CD4-positive, alpha-beta T cell treated with Interleukin-21 for 1 hour (primary cell): ENCODE measurements at regions not wholly inside any gene's neighbourhood (a gene's known extent, or its start where the extent isn't known, plus 50 kb on each side); places are given as distances from the start of the nearest gene placed in this dataset.
A peak's percentile ranks its signal among the peaks of the same experiment; 100 is the strongest.

Experiments used
- DNase-seq: peaks from one replicate; pipeline ENCODE4 v3.0.0-alpha.2; 2020

DNA sequence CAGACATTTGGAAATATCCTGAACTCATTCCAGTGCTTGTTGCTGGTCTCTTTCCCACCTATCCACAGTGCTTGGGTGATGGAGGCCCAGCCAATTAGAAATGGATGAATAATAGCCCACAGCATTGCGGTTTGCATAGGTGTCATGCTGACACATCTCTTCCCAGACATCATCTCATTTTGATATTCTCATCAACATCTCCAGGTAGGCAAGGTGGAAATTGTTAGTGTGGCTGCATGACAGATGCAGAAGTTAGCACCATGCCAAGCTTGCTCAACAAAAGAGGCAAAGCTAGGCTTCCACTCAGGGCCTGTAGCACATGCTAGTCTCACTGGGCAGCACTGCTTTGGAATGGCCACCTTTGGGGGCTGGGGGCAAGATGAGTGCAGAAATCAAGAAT, 1118.9 kb downstream of the VRK1 start:
- DNase-seq, result no peak

DNA sequence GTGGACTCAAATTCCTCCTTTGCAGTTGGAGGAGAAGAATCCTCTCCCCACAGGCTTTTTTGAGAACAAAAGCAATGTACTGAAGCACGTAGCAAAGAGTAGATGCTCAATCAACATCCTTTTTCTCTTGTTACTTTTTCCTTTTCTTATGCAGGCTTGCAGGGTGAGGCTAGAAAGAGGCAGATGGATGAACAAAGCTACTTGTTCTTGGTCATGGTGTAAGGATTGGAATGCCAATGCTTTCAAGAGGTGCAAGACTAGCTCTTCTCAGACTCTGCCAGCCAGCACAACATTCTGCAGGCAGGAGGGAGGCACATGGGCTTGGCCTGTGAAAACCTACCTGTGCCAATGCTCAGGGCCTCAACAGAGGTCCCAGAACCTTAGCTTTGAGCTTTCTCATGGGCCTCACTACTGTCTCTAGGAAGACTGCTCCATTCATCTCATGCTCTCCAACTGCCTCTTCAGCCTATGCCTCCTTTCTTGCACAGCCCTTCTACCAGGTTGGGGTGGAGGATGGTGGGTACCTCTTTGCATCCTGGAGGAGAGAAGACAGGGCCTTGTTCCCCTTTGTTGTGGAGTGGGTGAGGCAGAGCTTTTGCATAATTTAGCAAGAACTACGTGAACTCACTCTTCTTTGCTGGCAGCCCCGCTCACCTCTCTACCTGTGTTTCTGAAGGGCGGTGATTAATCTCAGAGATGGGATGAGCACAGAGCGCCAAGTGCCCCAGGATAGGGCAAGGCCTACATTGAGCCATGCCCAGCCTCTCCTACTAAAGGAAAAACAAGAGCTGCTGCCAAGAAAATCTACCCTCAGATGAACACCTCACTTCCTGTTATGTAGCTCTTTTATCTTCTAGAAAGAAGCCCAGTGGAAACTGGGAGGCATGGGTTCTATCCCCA, 1119.7 kb downstream of the VRK1 start:
- DNase-seq, result no peak

DNA sequence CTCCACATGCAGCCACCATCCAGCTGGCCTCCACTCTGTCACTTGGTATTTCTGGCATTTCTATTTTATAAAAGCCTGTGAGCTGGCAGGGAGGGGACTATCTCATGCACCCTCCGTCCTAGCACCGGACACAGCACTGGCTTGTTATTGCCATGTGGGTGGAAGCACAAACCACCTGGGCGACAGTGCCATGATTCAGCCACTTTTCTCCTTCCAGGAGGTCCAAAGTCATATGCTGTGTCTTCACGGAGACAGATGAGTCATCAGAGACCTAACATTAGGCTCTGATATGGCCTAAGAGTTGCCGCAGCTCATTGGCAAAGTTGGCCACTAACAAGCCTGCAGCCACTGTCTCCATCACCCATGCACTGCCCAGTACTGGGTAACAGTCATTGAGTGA, 1123.0 kb downstream of the VRK1 start:
- DNase-seq, result no peak

DNA sequence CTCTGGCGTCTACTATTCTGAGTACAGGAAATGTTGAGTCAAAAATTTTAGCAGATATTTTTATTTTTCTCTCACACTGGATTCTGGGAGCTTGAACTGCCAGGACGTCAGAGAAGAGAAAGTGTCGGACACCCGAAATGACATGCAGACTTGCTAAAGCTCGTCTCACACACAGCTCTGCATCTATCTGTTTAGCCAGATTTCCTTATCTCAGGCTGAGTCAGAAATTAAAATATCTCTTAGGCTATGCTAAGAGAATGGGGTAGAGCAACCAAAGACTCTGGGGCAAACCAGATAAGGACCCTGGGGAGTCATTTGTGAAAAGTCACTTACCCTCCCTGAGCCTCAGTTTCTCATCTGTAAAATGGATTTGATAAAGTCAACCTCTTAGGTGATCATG, 1124.1 kb downstream of the VRK1 start:
- DNase-seq, result no peak

DNA sequence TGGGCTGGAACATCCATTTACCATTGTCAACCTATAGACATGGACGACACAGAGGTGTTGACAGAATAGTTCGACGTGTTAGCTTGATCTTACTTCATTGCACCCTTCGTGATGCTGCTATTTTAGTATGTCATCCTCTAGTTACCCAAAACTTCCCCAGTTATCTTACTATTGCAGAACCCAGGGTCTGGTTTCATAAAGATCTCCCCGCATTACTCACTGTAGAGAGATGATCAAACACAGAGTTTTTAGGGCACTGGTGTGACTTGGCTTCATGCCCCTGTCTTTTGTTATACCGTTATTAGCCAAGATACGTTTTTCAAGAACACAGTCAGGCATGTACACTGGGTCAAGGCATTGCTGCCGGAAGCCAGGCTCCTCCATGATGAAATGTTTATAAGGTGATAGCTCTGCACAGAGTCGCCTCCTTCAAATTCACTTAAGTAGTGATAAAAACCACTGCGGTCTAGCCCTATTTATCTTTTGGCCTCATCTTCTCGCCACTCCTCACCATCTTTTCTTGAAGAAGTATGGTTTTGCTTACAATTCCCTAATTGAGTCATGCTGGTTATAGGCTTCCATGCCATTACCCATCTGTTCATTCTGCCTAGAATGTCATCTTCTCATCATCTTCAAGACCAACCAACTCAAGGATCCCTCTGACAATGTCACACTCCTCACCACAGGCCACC, 1127.9 kb downstream of the VRK1 start:
- peak; percentile 3 for DNase-seq

DNA sequence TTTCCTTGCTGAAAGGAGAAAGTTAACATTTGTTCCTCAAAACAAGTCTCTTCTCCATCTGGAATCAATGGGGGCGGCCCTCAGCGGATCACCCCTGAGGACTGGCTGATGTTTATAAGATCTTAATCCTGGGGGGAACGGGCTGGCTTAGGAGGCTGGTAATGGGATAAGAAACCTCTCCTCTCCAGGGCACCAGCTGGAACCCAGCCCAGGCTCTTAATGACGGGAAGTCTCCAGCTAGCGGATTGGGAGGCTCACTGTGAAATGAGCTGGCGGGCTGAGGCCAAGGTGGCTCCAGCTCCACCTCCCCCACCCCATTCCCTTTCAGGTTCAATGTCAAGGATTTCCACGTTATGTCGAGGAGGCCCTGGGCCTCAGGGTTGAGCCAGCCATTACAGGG, 1133.0 kb downstream of the VRK1 start:
- DNase-seq, result no peak

DNA sequence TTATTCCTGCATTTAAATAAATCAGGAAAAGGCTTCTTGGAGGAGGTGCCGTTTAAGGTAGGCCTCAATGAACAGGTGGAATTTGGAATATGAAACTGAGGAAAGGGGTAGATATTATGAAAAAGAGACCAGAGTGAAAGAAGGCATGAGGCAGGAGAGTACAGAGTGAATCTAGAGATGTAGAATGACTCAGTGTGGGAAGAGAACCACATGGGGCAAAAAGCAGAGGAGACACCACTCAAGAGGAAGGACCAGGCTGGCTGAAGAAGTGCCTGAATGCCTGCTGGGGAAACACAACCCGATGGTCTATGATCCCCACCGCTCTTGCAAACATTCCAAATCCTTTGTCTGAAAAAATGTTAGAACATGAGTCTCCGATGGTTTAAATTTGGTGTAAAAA, 1134.1 kb downstream of the VRK1 start:
- DNase-seq, result no peak

DNA sequence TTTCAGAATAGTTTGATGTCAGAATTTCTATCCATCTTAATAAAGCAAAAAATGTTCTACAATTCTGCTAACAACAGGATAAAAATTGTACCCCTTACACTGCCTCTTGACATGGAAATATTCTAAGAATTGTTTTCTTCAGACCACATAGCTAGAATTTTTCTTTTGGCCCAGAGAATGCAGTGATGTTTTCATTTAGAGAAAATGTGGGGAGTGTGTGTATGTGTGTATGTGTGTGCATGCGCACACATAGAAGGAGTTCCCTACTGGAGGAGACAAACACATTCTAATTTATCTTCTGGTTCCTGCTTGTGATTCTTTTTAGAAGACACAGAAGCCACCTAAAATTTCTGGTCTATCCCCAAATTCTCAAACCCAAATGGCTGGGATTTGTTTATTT, 1145.7 kb downstream of the VRK1 start:
- no peak for DNase-seq

DNA sequence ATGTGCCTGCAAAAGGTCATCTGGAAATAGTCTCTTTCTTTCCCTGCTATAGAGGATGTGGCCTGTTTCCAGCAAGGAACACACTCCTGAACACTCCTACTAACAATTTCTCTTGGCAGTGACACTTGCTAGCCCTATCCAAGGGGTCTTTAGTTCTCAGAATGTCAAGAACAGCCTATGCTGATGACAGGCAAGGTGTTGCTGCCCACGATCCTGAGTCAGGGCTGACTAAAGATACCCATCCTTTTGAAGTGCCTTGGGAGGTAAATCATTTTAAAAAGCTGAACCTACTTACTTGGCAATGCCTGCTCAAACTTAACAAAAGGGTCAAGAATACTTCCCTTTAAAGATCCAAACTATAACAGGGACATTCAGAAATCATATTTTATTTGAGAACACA, 1146.4 kb downstream of the VRK1 start:
- DNase-seq, result no peak

DNA sequence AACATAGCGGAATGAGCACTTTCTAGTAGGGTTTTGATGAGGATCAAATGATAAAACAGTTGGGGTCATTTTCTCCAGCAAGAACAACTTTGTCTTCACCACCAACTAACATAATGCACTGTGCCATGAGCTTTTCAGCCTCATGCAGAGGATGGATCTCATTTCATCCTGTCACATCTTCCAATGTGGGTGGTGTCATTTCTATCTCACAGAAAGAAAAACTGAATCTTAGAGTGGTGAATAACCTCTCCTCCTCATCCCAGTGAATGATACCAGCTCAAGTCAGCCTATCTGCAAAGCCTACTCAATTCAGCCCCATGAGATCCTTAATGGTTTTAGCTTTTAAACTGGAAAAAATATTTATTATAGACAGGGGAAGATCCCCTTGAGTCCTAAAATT, 1147.2 kb downstream of the VRK1 start:
- DNase-seq, result no peak

DNA sequence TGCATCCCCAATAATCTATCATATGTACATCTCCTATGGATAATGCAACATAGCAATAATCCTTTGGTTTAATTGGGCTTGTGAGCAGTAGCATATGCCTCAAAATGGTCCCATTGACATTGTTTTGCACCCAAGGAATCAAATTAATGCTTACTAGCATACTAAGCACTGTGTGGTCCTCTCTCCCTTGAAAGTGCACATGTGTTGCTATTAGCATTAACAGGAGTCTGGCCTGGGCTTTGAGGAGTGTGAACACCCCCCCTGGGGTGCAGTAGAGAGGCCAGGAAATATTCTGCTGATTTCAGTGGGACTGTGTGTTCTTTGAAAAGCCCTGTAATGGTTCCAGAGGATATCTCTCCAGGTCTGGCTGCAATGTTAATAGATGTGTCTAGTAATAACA, 1148.4 kb downstream of the VRK1 start:
- DNase-seq, result no peak

DNA sequence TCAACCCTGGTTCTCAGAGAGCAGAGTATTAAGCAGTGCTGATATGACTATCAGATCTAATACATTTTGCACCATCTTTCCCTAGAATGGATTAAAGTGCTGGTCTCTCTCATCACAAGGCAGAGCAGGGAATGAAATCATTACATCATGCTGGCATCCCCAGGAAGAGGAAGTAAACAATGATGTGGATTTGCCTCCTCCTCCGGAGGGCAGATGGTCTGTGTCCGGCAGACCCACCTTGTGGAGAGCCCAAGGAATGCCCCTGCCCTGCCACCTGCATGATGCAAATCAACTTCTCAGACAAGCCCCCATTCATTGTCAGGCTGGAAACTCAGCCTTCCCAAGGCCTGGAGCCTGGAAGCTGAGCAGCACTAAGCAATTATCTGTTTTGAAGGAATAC, 1149.1 kb downstream of the VRK1 start:
- no peak for DNase-seq

DNA sequence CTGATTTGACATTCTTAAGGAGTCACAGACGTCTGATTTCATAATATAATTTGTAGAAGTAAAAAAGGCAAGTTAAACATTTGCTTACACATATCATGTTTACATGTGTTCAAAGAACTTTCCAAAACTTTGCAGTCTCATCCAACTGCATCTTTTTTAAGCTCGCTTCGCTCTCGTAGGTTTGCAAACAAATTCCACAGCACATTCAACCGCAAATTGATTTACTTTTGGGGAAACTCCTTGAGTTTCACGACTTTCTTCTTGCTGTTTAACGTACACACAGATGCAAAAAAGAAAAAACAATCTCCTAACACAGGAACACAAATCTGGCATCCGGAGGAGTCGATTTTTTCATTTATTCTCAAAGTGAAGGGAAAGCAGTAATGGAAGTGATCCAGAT, 1149.5 kb downstream of the VRK1 start:
- no peak for DNase-seq

DNA sequence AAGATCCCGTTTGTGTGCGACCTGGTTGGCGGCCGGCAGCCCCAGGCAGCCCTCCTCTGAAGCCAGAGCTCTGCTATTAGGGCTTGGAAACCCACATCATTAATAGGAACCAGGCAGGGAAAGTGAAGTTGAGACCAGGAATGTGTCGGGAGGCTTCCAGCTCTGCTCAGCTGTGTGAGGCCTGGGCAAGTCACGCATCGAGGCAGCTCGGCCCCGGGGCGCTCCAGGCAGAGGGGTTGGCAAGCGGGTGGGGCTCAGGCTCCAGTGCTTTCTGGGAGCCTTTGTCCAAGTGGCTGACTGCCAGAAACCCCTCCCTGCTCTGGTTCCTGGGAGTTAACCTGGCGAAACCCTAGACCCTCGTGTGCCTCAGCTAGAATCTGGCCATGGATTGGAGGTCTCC, 1151.7 kb downstream of the VRK1 start:
- no peak for DNase-seq

DNA sequence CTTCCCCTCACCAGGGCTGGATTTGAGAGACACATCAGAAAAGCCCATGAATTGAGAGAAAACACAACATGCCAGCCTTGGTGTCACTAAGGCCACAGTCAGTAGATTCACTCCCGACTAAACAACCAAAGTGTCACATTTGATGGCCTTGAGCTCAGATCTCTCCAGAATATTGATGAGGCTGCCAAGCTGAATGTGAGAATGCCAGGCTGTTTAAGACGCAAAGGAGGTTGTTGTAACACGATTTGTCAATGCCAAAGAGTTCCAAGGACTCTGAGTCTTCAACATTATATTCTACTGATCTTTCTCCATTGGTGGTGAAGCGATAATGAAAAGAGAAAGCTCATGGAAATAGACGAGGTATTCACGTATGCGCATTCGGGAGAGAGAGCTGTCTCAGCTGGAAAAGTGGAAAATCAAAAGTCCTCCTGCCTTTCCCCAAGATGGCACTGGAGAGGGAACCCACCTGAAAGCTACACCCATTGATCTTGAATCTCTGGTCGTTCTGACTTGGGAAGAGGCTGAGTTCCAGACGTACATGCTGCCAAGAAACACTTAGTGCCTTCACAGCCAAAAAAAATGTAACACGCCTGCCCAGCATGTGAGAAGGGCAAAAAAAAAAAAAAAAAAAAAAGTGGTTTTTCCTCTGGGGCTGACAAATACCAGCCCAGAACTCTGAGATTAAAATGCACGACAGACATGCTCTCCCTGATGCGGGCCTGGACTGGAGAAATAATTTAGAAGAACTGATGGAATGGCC, 1159.6 kb downstream of the VRK1 start:
- no peak for DNase-seq

DNA sequence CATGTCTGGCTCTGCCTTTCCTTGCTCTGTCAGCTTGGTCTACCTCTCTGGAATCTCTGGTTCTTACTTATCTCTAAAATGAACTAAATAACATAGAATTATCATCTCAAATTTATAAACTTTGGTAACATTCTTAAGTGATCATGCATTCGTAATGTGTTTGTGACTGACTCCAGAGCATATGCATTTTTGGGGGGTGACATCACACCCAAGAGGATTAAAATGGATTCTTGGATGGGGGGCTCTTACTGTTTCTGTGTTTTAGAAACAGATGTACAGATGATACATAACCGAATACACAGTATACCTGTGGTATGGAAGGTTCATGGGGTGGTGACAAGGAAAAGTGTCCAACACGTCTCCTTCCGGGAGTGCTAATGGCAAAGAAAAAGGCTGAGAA, 1162.1 kb downstream of the VRK1 start:
- DNase-seq, result no peak

DNA sequence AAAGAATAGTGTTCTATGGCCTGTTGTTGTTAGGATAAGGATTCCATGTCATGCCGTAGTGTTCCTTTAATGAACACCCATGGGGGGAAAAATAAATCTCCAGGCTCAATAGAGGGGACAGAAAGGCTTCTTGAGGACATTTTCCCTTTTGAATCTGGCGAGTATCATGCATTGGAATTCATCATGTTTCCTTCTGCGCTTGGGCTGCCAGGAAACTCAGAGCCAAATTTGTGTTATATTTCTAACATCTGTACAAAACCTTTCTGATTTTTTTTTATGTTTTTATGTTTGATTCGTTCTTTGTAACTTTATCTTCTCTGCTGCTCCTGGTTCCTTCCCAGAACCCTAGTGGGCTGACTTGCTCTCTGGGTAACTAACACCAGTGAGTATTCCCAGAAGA, 1163.3 kb downstream of the VRK1 start:
- DNase-seq, result no peak

DNA sequence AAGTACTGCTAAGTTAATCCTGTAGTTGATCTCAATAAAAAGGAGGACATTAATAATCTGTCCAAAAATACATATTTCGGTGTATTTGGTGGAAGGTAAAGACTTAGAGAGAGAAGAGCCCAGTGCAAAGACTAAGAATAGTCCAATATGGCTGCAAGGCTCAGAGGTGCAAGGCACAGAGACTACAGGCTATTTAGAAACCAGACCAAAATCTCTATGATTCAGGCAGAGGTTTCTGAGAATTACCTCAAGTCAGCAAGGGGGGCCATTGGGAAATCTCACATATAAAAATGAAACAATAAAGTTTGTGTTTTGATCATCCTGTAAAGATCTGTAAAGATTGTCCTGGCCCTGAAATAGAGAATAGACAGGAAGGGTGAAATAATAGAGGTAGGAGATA, 1173.0 kb downstream of the VRK1 start:
- no peak for DNase-seq

DNA sequence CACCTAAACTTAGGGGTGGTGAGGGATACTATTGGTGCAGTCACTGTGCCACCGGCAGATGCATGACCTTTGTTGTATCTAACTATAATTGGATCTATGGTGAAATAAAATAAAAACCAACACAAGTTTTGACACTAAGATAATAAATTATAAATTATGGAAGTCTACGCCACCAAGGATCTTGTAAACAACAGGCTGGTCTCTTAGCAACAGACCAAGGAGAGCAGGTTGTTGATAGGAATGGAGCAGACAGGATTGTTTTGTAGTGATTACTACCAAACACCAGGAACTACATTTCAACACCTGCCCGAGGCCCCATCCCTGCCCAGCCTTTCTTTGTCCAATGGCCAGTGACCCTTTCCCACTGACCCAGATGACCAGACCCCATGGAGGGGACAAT, 1178.0 kb downstream of the VRK1 start:
- no peak for DNase-seq

DNA sequence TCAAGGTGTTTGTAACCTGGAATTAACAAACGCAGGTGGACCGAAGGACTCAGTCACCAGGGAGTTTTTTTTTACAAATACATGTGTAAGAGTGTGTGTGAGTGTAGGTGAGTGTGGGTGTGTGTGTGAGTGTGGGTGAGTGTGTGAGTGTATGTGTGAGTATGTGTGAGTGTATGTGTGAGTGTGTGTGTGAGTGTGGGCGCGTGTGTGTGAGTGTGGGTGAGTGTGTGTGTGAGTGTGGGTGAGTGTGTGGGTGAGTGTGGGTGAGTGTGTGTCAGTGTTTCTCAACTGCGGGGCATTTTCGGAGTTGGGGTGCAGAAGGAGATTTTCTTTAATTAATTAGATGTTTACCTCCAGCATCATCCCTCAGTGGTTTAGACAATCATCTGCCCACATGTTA, 1178.8 kb downstream of the VRK1 start:
- DNase-seq, result peak; percentile 34

DNA sequence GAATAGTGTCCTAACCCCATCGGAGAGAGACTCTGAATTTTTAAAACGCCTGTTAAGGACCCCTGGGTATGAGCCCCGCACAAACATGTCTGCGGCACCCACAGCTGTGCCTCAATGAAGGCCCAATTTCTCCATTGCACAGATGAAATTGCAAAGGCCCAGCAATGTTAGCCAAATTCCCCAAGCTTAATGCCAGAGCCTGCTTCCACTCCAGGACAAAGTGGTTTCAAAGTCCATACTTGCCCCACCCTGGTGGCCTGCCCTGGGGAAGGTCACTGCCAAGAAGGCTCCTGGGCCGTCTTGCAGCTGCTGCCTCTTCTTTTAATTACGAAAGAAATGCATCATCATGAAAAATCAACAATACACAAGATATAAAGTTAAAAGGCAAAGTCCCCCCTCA, 1179.7 kb downstream of the VRK1 start:
- no peak for DNase-seq

DNA sequence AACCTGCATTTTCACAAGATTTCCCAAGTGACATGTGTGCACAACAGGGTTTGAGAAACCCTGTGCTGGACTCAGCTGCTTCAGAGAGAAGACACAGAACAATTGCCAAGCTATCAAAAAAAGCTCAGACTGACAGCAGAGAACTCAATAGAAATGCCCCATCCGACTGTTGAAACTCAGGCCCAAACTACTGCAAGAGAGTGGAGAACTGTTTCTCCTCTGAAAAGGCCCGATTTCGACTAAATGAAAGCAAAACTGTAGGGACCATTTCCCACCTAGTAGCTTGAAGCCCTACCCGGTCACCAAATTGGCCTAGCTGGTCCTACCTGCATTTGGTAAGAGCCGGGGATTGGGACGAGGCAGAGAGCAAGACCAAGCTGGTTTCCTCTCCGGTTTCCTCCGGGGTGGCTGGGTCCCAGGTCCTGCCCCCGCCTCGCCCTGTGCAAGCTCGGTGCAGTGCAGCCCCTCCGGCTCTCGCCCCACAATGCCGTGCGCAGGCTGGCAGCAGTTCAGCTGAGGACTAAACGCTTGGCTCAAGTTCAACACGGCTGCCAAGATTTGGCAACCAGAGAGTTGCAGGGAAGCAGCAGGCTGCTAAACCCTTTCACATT, 1180.6 kb downstream of the VRK1 start:
- peak; percentile 74 for DNase-seq

DNA sequence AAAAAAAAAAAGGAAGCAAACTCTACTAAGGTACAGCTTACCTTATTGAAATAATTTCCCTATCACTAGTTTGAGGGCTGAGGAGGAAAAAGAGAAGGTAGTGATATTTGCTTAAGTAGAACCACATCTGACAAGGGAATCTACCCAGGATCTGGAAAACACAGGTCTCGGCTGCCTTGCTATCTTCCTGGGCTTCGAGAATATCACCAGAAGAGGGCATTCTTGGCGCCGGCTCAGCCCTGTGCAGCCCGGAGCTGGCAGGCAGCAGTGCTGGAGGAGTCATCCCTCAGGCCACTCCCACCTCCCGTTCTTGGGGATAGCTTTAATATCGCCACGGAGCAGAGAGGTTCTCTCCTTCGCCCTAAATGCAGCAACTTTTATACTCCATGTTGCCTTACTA, 1181.2 kb downstream of the VRK1 start:
- DNase-seq, result peak; percentile 80
